HepG2 (cell line): ENCODE measurements at regions not wholly inside any gene's neighbourhood (a gene's known extent, or its start where the extent isn't known, plus 50 kb on each side); places are given as distances from the start of the nearest gene placed in this dataset.

ENCODE experiments used
- MTA1 ChIP-seq: sonication (generic); formaldehyde crosslinking; IDR thresholded peaks from 2 replicates; pipeline ENCODE4 v1.4.0; 2020; ENCODE audit warnings: missing genetic modification reagents, mild to moderate bottlenecking, borderline replicate concordance
- PRPF4 ChIP-seq: fragments of 200-400 bp; formaldehyde crosslinking; IDR thresholded peaks from 2 replicates; pipeline ENCODE4 v1.6.1; 2016; ENCODE audit warnings: low read length, low read depth; ENCODE audit not compliant: poor library complexity, severe bottlenecking
- YEATS4 ChIP-seq: sonication (generic); formaldehyde crosslinking; IDR thresholded peaks from 2 replicates; pipeline ENCODE4 v1.4.0; 2020; ENCODE audit warnings: missing genetic modification reagents, borderline replicate concordance
- ZBTB21 ChIP-seq: sonication (generic); formaldehyde crosslinking; IDR thresholded peaks from 2 replicates; pipeline ENCODE4 v1.4.0; 2020; ENCODE audit warnings: missing genetic modification reagents
- ZNF670 ChIP-seq: sonication (generic); formaldehyde crosslinking; IDR thresholded peaks from 2 replicates; pipeline ENCODE4 v1.8.0; 2022; ENCODE audit warnings: mild to moderate bottlenecking, missing genetic modification reagents, borderline replicate concordance
- TF ChIP-seq, protein P1 (sequence below): sonication (generic); formaldehyde crosslinking; IDR thresholded peaks from 2 replicates; pipeline ENCODE4 v1.5.1; 2020; ENCODE audit warnings: mild to moderate bottlenecking, missing genetic modification reagents, borderline replicate concordance
- TF ChIP-seq, protein P2 (sequence below): sonication (generic); formaldehyde crosslinking; IDR thresholded peaks from 2 replicates; pipeline ENCODE4 v1.4.0; 2020; ENCODE audit warnings: missing genetic modification reagents

DNA sequence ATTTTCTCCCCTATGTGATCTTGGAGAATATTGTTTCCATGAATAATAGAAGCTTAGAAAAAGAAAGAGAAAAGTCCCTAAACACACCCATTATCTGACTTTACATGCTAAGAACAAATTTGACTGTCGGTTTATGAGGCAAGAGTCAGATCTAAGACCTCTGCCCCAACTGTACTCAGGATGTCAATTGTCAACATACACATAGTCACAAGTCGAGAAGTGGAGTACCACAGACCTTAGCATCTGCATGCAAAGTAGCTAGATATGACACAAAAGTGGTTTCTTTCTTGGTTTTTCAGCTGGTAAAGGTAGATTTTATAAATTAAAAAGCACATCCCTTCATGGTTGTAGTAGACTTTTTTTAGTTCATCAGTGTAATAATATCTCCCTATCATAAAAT lies 97.2 kb upstream of the DPYD start (continued):
- TF ChIP-seq, protein P1, sequence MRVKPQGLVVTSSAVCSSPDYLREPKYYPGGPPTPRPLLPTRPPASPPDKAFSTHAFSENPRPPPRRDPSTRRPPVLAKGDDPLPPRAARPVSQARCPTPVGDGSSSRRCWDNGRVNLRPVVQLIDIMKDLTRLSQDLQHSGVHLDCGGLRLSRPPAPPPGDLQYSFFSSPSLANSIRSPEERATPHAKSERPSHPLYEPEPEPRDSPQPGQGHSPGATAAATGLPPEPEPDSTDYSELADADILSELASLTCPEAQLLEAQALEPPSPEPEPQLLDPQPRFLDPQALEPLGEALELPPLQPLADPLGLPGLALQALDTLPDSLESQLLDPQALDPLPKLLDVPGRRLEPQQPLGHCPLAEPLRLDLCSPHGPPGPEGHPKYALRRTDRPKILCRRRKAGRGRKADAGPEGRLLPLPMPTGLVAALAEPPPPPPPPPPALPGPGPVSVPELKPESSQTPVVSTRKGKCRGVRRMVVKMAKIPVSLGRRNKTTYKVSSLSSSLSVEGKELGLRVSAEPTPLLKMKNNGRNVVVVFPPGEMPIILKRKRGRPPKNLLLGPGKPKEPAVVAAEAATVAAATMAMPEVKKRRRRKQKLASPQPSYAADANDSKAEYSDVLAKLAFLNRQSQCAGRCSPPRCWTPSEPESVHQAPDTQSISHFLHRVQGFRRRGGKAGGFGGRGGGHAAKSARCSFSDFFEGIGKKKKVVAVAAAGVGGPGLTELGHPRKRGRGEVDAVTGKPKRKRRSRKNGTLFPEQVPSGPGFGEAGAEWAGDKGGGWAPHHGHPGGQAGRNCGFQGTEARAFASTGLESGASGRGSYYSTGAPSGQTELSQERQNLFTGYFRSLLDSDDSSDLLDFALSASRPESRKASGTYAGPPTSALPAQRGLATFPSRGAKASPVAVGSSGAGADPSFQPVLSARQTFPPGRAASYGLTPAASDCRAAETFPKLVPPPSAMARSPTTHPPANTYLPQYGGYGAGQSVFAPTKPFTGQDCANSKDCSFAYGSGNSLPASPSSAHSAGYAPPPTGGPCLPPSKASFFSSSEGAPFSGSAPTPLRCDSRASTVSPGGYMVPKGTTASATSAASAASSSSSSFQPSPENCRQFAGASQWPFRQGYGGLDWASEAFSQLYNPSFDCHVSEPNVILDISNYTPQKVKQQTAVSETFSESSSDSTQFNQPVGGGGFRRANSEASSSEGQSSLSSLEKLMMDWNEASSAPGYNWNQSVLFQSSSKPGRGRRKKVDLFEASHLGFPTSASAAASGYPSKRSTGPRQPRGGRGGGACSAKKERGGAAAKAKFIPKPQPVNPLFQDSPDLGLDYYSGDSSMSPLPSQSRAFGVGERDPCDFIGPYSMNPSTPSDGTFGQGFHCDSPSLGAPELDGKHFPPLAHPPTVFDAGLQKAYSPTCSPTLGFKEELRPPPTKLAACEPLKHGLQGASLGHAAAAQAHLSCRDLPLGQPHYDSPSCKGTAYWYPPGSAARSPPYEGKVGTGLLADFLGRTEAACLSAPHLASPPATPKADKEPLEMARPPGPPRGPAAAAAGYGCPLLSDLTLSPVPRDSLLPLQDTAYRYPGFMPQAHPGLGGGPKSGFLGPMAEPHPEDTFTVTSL (CRISPR knock-in tag), result no peak
- TF ChIP-seq ZBTB21, result no peak
- TF ChIP-seq YEATS4, result no peak
- TF ChIP-seq MTA1 (CRISPR knock-in tag), result no peak
- TF ChIP-seq, protein P2, sequence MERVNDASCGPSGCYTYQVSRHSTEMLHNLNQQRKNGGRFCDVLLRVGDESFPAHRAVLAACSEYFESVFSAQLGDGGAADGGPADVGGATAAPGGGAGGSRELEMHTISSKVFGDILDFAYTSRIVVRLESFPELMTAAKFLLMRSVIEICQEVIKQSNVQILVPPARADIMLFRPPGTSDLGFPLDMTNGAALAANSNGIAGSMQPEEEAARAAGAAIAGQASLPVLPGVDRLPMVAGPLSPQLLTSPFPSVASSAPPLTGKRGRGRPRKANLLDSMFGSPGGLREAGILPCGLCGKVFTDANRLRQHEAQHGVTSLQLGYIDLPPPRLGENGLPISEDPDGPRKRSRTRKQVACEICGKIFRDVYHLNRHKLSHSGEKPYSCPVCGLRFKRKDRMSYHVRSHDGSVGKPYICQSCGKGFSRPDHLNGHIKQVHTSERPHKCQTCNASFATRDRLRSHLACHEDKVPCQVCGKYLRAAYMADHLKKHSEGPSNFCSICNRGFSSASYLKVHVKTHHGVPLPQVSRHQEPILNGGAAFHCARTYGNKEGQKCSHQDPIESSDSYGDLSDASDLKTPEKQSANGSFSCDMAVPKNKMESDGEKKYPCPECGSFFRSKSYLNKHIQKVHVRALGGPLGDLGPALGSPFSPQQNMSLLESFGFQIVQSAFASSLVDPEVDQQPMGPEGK (CRISPR knock-in tag), result no peak
- no peak for TF ChIP-seq ZNF670 (CRISPR knock-in tag)
- TF ChIP-seq PRPF4, result no peak
